GM18502 (cell line): ENCODE measurements at regions not wholly inside any gene's neighbourhood (a gene's known extent, or its start where the extent isn't known, plus 50 kb on each side); places are given as distances from the start of the nearest gene placed in this dataset.
"Not testable (repeated sequence)": the region's sequence is repeated elsewhere in the genome, so short reads cannot be mapped to it uniquely, and the experiment has no call there.

Source experiments
- ATAC-seq: cut with Tn5 transposase; IDR thresholded peaks from one replicate; pipeline ENCODE4 v1.9.1; 2021; ENCODE audit warnings: mild to moderate bottlenecking; ENCODE audit not compliant: unreplicated experiment, poor library complexity

DNA sequence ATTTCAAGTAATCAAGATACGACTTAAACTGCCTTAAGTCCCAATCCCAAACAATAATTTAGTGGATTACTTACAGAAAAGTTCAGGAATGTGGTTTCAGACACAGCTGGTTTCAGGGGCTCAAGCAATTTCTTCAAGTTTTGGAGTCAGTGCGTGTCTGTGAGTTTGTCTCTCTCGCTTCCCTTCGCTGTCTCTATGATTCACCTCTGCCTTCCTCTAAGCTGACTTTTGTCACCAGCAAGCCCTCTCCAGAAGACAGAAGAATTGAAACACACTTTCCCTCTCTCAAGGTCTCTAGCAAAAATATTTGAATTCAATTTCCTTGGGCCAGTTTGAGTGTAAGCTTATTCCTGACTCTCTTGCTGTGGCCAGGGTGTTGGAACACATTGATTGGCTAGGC is 392.4 kb downstream of the EDEM1 start:
- ATAC-seq = no peak

DNA sequence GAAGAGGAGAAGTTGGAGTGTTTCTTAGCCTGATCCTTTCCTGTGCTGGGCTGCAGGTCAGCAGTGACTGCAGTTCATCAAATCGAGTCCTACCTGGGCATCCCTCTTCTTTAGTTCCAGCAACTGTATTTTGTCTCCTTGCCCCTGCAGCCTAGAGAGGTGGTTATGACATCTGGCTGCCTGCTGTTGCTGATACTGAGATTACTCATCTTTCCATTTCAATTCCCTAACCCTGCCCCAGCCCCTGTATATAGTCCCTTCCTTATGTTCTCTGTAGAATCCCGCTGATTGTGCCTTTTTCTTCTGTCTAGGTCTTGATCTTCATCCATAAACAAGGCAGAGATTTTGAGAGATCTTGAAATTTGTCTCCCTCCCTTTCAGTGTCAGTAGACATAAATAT is 393.3 kb downstream of the EDEM1 start:
- ATAC-seq = no peak

DNA sequence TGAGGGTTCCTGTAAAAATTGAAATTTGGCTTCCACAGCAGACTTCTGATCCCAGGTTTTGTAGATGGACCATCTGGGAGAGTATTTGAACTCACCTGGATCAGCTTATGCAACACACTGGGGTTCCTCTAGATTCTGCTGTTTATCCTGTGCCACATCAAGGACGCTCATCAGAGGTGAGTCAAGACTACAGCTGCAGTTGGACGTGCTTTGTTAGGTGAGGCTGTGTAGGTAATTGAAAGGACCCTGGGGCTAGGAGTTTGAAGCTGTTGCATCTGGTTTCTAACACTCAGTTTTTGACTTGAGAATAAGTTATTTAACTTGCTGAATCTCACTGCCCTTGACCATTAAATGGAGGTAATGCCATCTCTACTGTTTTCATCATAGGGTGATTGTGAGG is 394.2 kb downstream of the EDEM1 start:
- no peak for ATAC-seq

DNA sequence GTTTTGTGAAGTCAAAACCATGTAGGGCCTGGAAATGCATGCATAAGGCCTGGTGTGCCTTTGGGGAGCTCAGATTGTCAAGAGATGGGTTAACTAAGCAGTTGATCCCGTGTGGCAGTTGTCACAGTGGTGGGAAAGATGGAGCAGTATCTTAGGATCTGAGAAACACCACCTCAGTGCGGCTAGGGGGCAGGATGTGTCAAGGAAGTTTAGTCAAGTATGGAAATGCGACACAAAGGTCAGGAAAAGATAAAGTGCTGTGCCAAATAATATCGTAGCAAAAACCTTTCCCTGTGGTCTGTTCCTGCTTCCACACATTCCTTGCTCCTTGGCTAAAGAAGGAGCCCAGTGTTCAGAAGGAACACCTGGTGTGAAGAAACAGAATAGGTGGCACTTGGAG is 396.4 kb downstream of the EDEM1 start:
- no peak for ATAC-seq

DNA sequence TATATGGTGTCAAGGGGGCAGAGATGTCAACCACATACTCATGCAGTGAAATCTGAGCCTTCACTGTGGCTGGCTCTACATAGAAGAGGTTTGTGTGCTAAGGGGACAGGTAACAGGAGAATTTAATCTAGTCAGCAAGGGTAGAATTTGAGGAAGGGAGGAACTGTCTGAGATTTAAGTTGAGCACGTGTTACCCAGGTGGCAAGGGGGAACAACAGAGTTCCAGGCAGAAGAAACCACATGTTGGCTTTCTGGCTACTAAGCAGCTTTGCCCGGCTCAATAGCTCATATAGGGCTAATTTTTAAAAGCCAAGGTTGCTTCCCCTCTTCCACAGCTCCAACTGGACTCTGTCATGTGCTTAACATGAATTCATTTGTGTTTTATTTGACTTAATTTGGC is 397.6 kb downstream of the EDEM1 start:
- no peak for ATAC-seq

DNA sequence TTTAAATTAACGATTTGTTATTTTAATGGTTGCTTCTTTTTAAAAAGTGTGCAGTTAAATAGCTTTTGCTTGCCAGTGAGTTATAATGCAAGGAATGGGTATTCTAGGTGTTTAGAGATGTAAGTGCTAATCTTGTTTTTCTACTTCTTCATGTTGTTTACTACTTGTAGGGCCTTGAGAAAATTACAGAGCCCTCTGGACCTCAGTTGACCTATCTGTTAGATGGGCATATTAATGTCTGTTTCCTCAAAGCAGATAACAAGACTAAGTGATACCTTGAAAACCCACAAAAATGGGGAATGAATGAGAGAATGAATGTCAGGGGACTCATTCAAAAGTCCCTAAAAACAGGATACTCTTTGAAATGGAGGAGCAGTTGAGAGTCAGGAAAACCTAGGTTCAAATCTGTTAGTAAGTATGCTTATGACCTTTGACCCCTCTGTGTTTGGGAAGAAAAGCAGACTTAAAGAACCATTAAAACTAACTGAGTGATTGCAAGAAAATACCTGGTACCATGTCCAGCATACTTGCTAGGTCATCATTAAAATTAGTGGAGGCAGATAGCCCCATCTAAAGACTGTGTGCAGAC is 419.5 kb downstream of the EDEM1 start:
- no peak for ATAC-seq

DNA sequence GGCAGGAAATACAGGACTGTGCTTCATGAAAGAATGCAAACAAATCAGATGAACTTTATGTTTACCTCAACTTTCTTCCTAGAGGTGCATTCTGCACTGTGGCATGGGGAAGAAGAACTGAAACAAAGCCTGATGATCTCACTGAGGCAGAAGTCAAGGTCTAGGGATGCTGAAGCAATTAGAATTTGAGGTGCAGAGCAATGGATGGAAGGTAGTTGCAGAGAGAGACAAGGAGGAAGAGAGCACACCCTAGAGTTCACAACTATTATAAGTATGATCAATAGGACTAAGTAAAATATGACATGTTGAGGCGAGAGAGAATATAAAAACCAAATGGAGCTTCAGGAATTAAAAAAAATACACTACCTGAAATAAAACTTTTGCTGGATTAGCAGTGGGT is 420.1 kb downstream of the EDEM1 start:
- ATAC-seq = peak; percentile 68

DNA sequence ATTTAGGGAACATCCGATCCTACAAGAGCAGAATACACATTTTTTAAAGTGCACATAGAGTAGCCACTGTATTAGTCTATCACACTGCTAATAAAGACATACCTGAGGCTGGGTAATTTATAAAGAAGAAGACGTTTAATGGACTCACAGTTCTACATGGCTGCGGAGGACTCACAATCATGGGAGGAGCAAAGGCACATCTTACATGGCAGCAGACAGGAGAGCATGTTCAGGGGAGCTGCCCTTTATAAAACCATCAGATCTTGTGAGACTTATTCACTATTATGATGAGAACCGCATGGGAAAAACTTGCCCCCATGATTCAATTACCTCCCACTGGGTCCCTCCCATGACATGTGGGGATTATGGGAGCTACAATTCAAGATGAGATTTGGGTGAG is 421.5 kb downstream of the EDEM1 start:
- ATAC-seq = not testable (repeated sequence)

DNA sequence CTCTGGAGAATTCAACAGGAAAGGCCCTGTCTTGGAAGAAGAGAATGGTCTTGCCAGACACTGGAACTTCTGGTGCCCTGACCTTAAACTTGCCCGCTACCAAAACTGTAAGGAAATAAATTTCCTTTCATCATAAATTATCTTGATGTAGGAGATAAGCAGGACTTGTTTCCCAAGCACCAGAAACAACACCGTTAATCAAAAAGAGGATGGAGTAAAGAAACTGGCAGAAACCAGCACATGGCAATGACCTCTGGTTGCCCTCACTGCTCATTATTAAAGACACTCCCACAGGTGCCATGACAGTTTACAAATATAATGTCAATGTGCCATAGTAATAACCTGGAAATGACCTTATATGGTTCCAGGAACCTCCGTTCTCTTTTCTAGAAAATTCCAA is 426.1 kb downstream of the EDEM1 start:
- no peak for ATAC-seq

DNA sequence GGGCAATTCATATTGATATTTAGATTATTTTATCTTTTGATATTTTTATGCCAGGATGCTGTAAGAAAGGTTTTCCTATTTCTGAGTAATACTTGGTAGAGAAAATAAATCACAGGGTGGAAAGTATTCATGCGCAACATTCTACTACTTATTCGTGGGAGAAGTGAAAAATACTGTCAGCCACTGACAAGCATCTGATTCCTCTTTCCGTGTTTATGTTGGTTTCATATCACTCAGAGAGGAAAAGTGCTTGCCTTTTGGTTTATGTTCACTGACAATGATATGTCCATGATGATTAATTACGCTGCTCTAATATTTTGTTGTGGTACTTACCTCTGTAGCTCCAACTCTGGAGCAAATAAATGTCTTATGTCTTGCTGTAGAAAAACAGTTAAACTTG is 429.4 kb downstream of the EDEM1 start:
- no peak for ATAC-seq

DNA sequence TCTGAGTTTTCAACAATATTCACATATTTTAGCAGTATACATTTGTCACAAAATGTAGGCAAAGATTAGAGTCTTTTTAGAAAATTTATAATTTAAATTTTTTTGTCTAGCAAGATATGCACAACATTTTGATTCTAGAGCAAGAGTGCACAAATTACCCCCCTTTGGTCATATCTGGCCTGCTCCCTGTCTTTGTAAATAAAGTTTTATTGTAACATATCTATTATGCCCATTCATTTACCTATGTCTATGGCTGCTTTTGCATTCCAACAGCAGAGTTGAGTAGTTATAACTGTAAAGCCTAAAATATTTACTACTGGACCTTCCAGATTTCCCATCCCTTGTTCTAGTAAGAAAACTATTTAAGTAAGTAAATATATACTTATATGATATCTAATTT is 430.7 kb downstream of the EDEM1 start:
- no peak for ATAC-seq

DNA sequence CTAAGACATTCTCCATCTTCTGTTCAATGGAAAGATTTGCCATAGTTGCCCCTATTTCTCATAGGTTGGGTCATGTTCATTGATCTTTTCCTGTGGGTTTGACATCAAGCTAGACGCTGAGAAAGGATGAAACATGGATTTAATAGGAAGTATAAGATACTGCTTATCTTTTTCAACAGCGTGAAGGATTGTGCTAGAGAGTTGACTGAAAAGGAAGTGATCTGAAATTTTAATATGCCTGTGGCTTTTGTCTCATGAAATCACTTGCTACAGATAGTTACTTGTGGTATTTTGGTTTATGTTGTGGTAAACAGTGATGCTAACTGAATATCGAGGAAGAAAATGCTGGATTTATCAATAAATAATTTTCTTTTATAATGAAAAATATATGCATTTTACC is 442.9 kb downstream of the EDEM1 start:
- no peak for ATAC-seq

DNA sequence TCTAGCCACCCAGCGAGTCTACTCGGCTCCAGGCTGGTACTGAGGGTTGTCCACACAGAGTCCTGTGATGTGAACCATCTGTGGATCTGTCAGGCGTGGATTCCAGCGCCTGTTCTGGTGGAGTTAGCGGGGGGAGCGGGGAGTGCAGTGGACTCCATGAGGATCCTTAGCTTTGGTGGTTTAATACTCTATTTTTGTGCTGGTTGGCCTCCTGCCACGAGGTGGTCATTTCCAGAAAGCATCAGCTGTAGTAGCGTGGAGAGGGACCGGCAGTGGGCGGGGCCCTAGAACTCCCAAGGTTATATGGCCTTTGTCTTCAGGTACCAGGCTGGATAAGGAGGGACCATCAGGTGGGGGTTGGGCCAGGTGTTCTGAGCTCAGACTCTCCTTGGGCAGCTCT is 446.5 kb downstream of the EDEM1 start:
- no peak for ATAC-seq

DNA sequence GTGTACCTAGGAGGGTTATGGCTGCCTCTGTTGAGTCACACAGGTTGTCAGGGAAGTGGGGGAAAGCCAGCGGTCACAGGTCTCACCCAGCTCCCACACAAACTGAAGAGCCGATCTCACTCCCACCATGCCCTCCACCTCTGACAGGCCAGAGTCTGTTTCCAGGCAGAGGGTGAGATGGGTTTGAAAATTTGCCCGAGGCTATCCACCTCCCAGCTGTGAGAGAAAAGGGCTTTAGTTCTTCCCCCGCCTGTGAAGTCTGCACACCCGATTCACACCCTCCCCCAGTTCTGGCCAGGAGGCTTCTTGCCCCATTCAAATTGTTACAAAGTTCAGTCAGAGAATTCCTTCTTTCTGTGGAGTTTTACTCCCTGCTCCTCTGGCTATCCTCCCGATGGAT is 446.9 kb downstream of the EDEM1 start:
- no peak for ATAC-seq

DNA sequence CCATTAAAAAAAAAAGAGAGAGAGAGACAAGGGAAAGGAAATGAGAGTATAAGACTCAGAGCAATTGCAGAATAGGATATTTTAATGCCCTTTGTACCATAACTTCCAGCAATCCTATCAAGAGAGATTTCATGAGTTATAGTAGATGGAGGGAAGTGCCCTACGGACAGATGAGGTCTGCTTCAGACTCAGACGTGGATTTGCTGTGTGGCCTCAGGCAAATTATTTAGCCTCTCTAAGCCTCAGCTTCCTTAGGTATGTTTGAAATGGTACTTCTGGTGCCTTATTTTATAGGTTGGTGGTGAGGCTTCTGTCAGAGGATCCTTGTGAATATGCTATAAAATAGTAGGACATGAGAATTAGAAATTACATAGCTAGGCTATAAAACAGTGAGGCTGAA is 448.2 kb downstream of the EDEM1 start:
- ATAC-seq = no peak

DNA sequence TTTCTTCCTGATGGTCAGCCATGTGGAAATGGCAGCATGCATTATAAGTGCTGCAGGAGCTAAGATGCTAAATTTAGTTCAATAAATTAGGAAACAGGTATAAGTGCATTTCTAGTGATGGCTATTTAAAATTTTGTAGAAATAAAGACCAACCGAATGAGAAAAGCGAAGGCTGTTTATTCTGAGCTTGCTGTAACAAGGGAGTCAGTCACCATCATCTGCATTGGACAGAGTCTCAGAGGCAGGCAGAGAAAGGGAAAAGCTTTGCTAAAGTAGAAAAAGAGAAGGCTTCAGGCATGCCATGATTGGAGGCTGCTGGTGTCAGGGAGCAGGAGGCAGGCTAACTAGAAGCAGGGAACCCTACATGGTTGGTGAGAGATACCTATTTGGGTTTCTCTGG is 451.0 kb downstream of the EDEM1 start:
- ATAC-seq = no peak

DNA sequence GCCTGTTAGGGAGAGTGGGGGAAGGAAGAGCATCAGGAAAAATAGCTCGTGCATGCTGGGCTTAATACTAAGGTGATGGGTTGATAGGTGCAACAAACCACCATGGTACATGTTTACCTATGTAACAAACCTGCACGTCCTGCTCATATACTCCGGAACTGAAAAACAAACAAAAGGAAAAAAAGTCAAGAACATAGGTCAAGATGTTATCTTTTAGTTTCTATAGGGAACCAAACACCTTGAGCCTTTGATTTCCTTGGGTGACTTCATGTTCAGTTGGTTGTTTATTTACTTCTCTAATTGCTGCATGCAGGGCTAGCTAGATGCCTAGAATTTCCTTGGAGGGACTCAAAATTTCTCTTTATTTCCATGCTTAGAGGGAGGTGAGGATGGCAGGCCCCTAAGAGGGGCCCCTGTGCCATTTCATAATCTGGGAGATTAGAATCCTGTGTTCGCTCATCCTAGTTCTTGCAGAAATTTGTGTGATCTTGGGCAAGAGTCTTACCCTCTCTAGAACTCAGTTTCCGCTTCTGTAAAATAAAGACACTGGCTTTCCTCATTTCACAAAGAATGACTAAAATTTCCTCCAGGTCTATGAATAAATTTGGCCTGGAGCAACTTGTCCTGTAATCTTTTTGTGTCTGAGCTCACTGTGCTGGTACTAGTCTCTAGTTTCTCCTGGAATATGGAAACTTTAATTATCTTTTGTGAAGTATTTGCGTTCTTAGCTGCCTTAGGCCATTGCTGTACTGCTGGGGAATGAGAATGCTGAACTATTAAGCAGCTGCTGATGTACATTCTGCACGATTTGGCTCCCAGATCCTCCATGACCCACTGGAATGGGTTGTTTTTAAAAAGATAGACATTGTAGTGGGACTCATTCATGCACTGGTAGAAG is 457.5 kb downstream of the EDEM1 start:
- no peak for ATAC-seq

DNA sequence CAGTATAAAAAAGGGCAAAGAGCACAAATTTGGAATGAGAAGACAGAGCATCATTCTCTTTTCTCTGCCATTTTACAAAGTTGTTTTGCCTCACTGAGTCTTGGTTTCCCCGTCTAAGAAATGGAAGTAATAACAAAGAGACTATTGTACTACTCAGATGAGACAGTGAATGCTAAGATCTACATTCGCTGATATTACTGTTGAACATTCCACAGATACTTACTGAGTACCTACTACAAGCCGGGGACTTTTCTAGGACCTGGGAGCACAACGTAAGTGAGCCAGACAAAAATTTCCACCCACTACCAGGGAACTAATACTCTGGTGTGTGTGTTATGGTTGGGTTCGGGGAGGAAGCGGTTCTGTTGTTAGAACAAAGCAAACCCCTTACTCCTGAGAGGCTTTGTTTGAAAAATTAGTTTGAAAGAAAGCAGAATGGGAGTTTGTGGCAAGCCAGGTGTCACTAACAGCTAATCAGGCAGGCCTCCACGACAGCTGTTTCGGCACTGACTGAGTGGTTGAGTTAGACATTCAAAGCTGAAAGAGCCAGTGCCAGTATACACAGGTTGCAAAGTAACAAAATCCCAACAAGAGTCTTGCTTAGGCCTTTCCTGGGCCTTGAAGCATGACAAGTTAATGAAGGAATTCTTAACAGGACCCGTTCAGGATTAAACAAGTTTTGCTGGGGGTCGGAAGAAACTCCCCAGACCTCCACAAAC is 458.3 kb downstream of the EDEM1 start:
- ATAC-seq = no peak

DNA sequence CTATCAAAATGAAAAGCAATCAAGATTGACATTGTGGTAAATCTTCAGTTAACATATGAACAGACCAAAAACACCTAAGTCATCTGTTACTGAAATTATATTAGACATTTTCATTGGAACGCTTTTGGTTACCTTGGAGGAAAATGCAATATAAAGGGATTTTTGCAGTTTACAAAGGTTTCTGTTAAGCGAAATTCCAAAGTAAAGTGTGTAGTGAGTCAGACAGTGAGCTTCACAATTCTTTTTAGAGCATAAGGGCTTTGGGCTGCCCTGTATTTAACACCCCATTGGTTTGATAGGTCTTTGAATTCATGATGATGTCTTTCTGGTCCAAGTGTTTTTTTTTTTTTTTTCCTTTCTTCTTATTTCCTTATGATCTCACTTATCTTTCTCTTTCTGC is 462.8 kb downstream of the EDEM1 start:
- ATAC-seq = no peak

DNA sequence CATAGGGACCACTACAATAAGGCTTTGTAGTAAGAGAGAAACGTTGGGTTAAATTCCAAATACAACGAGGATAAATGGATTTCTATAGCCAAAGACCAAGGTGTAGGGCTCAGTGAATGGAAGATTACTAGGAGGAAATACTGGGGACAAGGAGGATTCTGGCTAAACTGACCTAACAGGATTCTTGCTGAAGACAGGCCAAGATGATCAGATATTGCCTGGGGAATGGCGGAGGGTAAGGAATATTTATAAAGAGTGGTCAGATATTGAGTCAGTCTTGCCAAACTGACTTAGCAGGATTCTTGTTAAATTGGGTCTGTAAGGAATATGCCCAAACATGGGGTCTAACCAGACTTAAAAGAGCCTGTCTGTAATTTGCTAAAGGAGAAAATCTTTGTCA is 463.8 kb downstream of the EDEM1 start:
- ATAC-seq = no peak

DNA sequence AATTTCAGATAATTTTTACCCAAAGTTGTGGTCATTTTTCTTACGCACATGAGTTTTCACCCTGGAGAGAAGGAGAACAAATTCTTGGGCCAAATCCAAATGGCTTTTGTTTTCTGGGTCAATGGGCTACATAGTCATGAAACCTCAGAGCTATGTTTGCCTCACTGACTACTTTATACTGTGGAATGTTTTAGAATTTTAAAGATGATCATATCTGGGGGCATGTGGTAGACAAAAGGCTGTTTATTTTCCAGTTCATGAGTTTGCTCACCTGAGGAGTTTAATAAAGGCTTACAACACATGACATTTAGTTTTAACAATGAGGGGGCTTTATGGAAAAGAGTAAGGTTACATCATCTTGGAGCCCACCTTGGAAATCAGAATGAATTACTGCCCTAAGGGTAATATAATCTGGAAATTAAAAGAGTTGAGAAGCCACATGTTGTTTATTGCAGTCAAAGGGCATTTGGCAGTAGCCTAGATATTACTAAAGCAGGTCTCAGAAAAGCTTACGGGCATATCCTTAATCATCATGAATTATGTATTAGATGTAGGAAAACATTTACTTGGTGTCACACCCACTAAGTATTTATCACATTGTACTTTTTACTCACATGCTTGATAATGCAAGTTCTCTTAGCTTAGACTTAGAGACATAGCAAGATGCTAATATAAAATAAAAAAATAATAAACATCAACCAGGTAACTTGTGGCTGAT is 466.1 kb downstream of the EDEM1 start:
- ATAC-seq = no peak
